Neuronal stem cell (in vitro differentiated cells): ENCODE measurements at regions not wholly inside any gene's neighbourhood (a gene's known extent, or its start where the extent isn't known, plus 50 kb on each side); places are given as distances from the start of the nearest gene placed in this dataset.

ENCODE experiments used
- DNase-seq: peaks from one replicate; pipeline ENCODE4 v3.0.0-alpha.2; 2013; ENCODE audit warnings: low spot score
- H2AFZ ChIP-seq: one replicate; pipeline ENCODE4 v1.6.1; 2013; ENCODE audit warnings: mild to moderate bottlenecking, low read length, inconsistent platforms
- H2AK5ac ChIP-seq: 2 replicates; pipeline ENCODE4 v1.6.1; 2013; ENCODE audit warnings: low read depth, mild to moderate bottlenecking, inconsistent platforms, low read length, moderate library complexity, mixed read lengths
- H2BK120ac ChIP-seq: 2 replicates; pipeline ENCODE4 v1.6.1; 2013; ENCODE audit warnings: low read depth, mild to moderate bottlenecking, inconsistent platforms, low read length, moderate library complexity, mixed read lengths
- H2BK12ac ChIP-seq: one replicate; pipeline ENCODE4 v1.6.1; 2013; ENCODE audit warnings: low read length, inconsistent platforms
- H2BK15ac ChIP-seq: 2 replicates; pipeline ENCODE4 v1.6.1; 2013; ENCODE audit warnings: mild to moderate bottlenecking, low read length, inconsistent platforms, mixed read lengths
- H2BK5ac ChIP-seq: one replicate; pipeline ENCODE4 v1.6.1; 2013; ENCODE audit warnings: inconsistent platforms, mild to moderate bottlenecking, low read length, moderate library complexity
- H3K14ac ChIP-seq: one replicate; pipeline ENCODE4 v1.6.1; 2013; ENCODE audit warnings: low read length, inconsistent platforms
- H3K18ac ChIP-seq: 2 replicates; pipeline ENCODE4 v1.6.1; 2013; ENCODE audit warnings: low read length, inconsistent platforms
- H3K23ac ChIP-seq: 2 replicates; pipeline ENCODE4 v1.6.1; 2013; ENCODE audit warnings: low read depth, mild to moderate bottlenecking, mixed read lengths, low read length, inconsistent platforms; ENCODE audit not compliant: poor library complexity
- H3K27ac ChIP-seq: replicated peaks from 3 replicates; pipeline ENCODE4 v1.5.1; 2013; ENCODE audit warnings: low read length, inconsistent platforms
- H3K27me3 ChIP-seq, 3 experiments: 2 replicates each; pipeline ENCODE4 v1.6.1; 2013; ENCODE audit warnings: low read length in 3 of 3, mild to moderate bottlenecking in 2 of 3, inconsistent platforms in 1 of 3, low read depth in 1 of 3, mixed read lengths in 1 of 3, moderate library complexity in 1 of 3; ENCODE audit not compliant: control insufficient read depth in 3 of 3, insufficient read depth in 3 of 3
- H3K36me3 ChIP-seq, 2 donors: replicated peaks in 1 of 2; 2 replicates each; pipeline ENCODE4 v1.6.1; 2013; ENCODE audit warnings: low read length in 2 of 2; ENCODE audit not compliant: control insufficient read depth in 2 of 2, insufficient read depth in 2 of 2
- H3K4ac ChIP-seq: 2 replicates; pipeline ENCODE4 v1.6.1; 2013; ENCODE audit warnings: inconsistent platforms, mild to moderate bottlenecking, low read length, moderate library complexity
- H3K4me1 ChIP-seq, 2 donors: 1 replicate in 1 of 2; 2 replicates in 1 of 2; pipeline ENCODE4 v1.6.1; 2013; ENCODE audit warnings: low read length in 2 of 2, low read depth in 1 of 2; ENCODE audit not compliant: control insufficient read depth in 2 of 2, insufficient read depth in 1 of 2
- H3K4me2 ChIP-seq: one replicate; pipeline ENCODE4 v1.6.1; 2013; ENCODE audit warnings: mild to moderate bottlenecking, low read length, inconsistent platforms; ENCODE audit not compliant: insufficient read depth, poor library complexity, severe bottlenecking
- H3K4me3 ChIP-seq, 2 donors: 2 replicates each; pipeline ENCODE4 v1.5.1; 2013; ENCODE audit warnings: low read length in 2 of 2, mild to moderate bottlenecking in 2 of 2, inconsistent platforms in 1 of 2, moderate library complexity in 1 of 2
- H3K79me1 ChIP-seq: one replicate; pipeline ENCODE4 v1.6.1; 2013; ENCODE audit warnings: low read depth, mild to moderate bottlenecking, inconsistent platforms, low read length, moderate library complexity
- H3K9ac ChIP-seq: one replicate; pipeline ENCODE4 v1.6.1; 2013; ENCODE audit warnings: mild to moderate bottlenecking, low read depth, low read length, inconsistent platforms; ENCODE audit not compliant: poor library complexity
- H3K9me3 ChIP-seq, 2 donors: replicated peaks in 1 of 2; 2 replicates each; pipeline versions ENCODE3 to v1.6.1; 2013; ENCODE audit warnings: low read length in 2 of 2, mild to moderate bottlenecking in 2 of 2, inconsistent platforms in 1 of 2, low read depth in 1 of 2, mixed read lengths in 1 of 2, moderate library complexity in 1 of 2; ENCODE audit not compliant: control insufficient read depth in 2 of 2, insufficient read depth in 1 of 2
- H4K8ac ChIP-seq: one replicate; pipeline ENCODE4 v1.6.1; 2013; ENCODE audit warnings: low read depth, mild to moderate bottlenecking, inconsistent platforms, low read length, moderate library complexity
- H4K91ac ChIP-seq: one replicate; pipeline ENCODE4 v1.6.1; 2013; ENCODE audit warnings: low read length, low read depth, mild to moderate bottlenecking, inconsistent platforms; ENCODE audit not compliant: poor library complexity
- WGBS, 2 donors: extraction: QIAGEN DNeasy Blood & Tissue Kit; methylation state at CpG; one replicate each; pipeline ENCODE4 v1.1.7; 2013; ENCODE audit warnings: missing lambda C conversion rate in 2 of 2, mixed read lengths in 1 of 2; ENCODE audit not compliant: insufficient read length in 2 of 2, insufficient replicate concordance in 1 of 2; ENCODE audit errors: extremely low coverage in 2 of 2; 5-methylcytosine and 5-hydroxymethylcytosine counted together

- Histone ChIP-seq H3K9ac (no peak overlapping the region), H3K4ac (no peak overlapping the region), H3K18ac (no peak overlapping the region), H2BK5ac (no peak overlapping the region), H3K4me1 (peaks cover 0 to under 1% of the 10 kb centered on the region in 2 donors), H3K14ac (no peak overlapping the region), H4K91ac (no peak overlapping the region), H4K8ac (no peak overlapping the region), H3K79me1 (no peaks in the 10 kb centered on the region), H3K27me3 (no peaks in the 10 kb centered on the region), H3K9me3 (no peaks in the 10 kb centered on the region), H2AK5ac (no peak overlapping the region), H2BK120ac (no peak overlapping the region), H2BK12ac (no peak overlapping the region), H3K4me3 (no peak overlapping the region), H3K27ac (no peak overlapping the region), H2AFZ (no peak overlapping the region), H3K36me3 (no peaks in the 10 kb centered on the region), H3K4me2 (no peak overlapping the region), H3K23ac (no peak overlapping the region), H2BK15ac (no peak overlapping the region)
- no CpG with 5 or more reads among the region's 5 CpGs for WGBS, 2 donors
- DNase-seq, result no peak
Measured at GRCh38 chr7:22607180-22607579, 107.2 kb upstream of the STEAP1B start.

GRCh38 chr7:22604246-22604645, 104.3 kb upstream of the STEAP1B start:
- no peak overlapping the region for H2AFZ ChIP-seq
- H2AK5ac ChIP-seq, result no peak overlapping the region
- no peaks in the 10 kb centered on the region for H3K27me3 ChIP-seq
- no peaks in the 10 kb centered on the region for H3K9me3 ChIP-seq
- H2BK15ac ChIP-seq, result no peak overlapping the region
- DNase-seq, result no peak
- H4K91ac ChIP-seq, result no peak overlapping the region
- no CpG with 5 or more reads among the region's 2 CpGs for WGBS, 2 donors
- H3K27ac ChIP-seq, result no peak overlapping the region
- no peak overlapping the region for H3K18ac ChIP-seq
- H2BK120ac ChIP-seq, result no peak overlapping the region
- H3K4me1 ChIP-seq, result peaks cover 0 to 4% of the 10 kb centered on the region in 2 donors
- H2BK12ac ChIP-seq, result no peak overlapping the region
- no peak overlapping the region for H3K4ac ChIP-seq
- no peak overlapping the region for H3K23ac ChIP-seq
- no peak overlapping the region for H2BK5ac ChIP-seq
- H3K36me3 ChIP-seq, result no peaks in the 10 kb centered on the region
- no peak overlapping the region for H3K9ac ChIP-seq
- H3K79me1 ChIP-seq, result no peaks in the 10 kb centered on the region
- no peak overlapping the region for H3K4me2 ChIP-seq
- H3K4me3 ChIP-seq, result no peak overlapping the region
- H4K8ac ChIP-seq, result no peak overlapping the region
- H3K14ac ChIP-seq, result no peak overlapping the region

DNA sequence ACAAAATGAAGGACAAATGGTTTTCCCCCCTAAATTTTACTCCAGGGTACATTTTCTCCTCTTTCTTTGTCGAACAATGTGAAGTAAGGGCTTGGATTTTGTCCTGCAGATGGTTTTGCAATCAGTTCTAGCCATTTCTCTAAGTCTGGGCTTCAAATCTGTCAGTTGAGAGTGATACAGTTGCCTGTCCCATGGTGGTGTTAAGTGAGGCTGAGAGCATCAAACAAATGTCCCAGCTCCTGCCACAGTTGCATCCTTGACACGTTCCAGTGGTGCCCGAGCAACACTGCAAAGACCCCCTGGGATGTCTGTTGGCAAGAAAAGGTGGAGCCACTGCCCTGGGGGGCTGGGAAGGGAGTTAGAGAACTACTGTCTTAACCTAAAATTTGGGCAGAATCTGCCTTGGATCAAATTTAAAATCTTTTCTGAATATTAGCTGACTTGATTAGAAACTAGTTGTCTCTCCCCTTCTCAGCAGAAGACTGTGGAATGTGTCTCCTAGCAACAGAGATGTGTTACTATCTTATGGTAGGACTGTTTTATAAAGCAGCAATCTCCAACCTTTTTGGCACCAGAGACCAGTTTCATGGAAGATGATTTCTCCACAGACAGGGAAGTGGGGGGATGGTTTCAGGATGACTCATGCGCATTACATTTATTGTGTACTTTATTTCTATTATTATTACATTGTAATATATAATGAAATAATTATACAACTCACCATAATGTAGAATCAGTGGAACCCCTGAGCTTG, 102.0 kb upstream of the STEAP1B start:
- H2AFZ ChIP-seq, result peak overlapping the region; percentile 4
- H3K23ac ChIP-seq, result no peak overlapping the region
- H3K27me3 ChIP-seq, result no peaks in the 10 kb centered on the region
- H3K27ac ChIP-seq, result no peak overlapping the region
- H3K4me3 ChIP-seq, result no peak overlapping the region
- DNase-seq, result no peak
- no peaks in the 10 kb centered on the region for H3K9me3 ChIP-seq
- no peak overlapping the region for H4K91ac ChIP-seq
- H2AK5ac ChIP-seq, result no peak overlapping the region
- no peak overlapping the region for H2BK120ac ChIP-seq
- H3K4ac ChIP-seq, result no peak overlapping the region
- no peak overlapping the region for H2BK12ac ChIP-seq
- H3K9ac ChIP-seq, result no peak overlapping the region
- H3K79me1 ChIP-seq, result no peaks in the 10 kb centered on the region
- H3K36me3 ChIP-seq, result no peaks in the 10 kb centered on the region
- H2BK15ac ChIP-seq, result no peak overlapping the region
- peaks cover 0 to 4% of the 10 kb centered on the region in 2 donors for H3K4me1 ChIP-seq
- H3K18ac ChIP-seq, result no peak overlapping the region
- H3K4me2 ChIP-seq, result no peak overlapping the region
- no peak overlapping the region for H2BK5ac ChIP-seq
- no peak overlapping the region for H4K8ac ChIP-seq
- WGBS, 2 donors, result no CpG with 5 or more reads among the region's 4 CpGs
- H3K14ac ChIP-seq, result no peak overlapping the region

DNA sequence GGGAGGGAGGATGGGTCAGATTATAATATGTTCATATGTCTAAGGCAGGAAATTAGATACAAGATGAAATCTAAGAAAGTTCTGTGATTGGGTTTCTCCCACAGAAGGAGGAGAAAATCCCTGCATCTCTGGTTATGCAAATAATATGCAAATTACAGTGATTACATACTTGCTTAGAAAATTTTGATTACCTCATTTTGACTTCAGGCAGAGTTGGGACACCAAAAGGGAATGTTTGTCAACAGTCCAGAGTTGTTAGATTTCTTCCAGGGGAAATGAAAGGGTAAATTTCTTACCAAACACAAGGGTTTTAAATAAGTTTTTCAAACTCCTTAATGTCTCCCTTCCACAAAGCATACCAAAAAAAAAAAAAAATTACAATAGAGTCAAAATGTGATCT, 101.4 kb upstream of the STEAP1B start:
- Histone ChIP-seq H3K27me3 (no peaks in the 10 kb centered on the region), H3K9me3 (no peaks in the 10 kb centered on the region), H4K91ac (no peak overlapping the region), H2BK120ac (no peak overlapping the region), H2AK5ac (no peak overlapping the region), H3K36me3 (no peaks in the 10 kb centered on the region), H2BK15ac (no peak overlapping the region), H3K4me2 (no peak overlapping the region), H3K79me1 (no peaks in the 10 kb centered on the region), H3K4me3 (no peak overlapping the region), H3K18ac (no peak overlapping the region), H3K14ac (no peak overlapping the region), H2AFZ (no peak overlapping the region), H3K4me1 (peaks cover 0 to 4% of the 10 kb centered on the region in 2 donors), H3K9ac (no peak overlapping the region), H3K4ac (no peak overlapping the region), H2BK5ac (no peak overlapping the region), H4K8ac (no peak overlapping the region), H2BK12ac (no peak overlapping the region), H3K27ac (no peak overlapping the region), H3K23ac (no peak overlapping the region)
- no peak for DNase-seq
